HepG2 (cell line): ENCODE measurements at regions not wholly inside any gene's neighbourhood (a gene's known extent, or its start where the extent isn't known, plus 50 kb on each side); places are given as distances from the start of the nearest gene placed in this dataset.

Source experiments
- ATAC-seq: fragments of 200-7000 bp; cut with Tn5 transposase; 3 replicates; pipeline ENCODE4 v1.9.1; 2020; ENCODE audit warnings: mild to moderate bottlenecking, moderate library complexity
- BruUV-seq: library from RNA; stranded (reverse); fragments of 400-500 nt; replicated peaks from 2 replicates; lab custom pipeline; 2021; lab: Mats Ljungman, UMichigan
- CTCF ChIA-PET: fragments of 300-600 bp; formaldehyde crosslinking; extraction: SDS; loops from one replicate; lab custom pipeline; 2021; ENCODE audit warnings: low total read pairs, inconsistent platforms, low intra/inter-chr PET ratio; lab: Yijun Ruan, JAX
- POLR2A ChIA-PET: fragments of 350-600 bp; sonication (Branson Sonifier 250); formaldehyde crosslinking; loops from one replicate; lab custom pipeline; 2020; ENCODE audit warnings: antibody characterized with exemption, inconsistent platforms; lab: Yijun Ruan, JAX
- DNase-seq: peaks from one replicate; pipeline ENCODE4 v3.0.0-alpha.2; 2015; ENCODE audit warnings: low spot score
- FAIRE-seq: peaks from 3 replicates; lab custom pipeline; 2011; peaks lifted over from hg19 to GRCh38; lab: Jason Lieb, UNC
- H2AFZ ChIP-seq: one replicate; pipeline ENCODE4 v1.6.1; 2011; ENCODE audit warnings: low read length, inconsistent platforms
- H3K27ac ChIP-seq: fragments of 300-600 bp; 3 replicates; pipeline ENCODE4 v1.8.0; 2011; ENCODE audit warnings: mixed run types, mild to moderate bottlenecking, mixed read lengths, low read length, inconsistent platforms; ENCODE audit not compliant: insufficient read depth; ENCODE audit errors: extremely low read length
- H3K27me3 ChIP-seq, 2 experiments: fragments of 200-600 bp in 1 of 2; 2 replicates in 1 of 2; 3 replicates in 1 of 2; pipeline versions ENCODE4 v1.6.0 to v1.8.0; 2011; ENCODE audit warnings: low read length in 2 of 2, mild to moderate bottlenecking in 2 of 2, moderate library complexity in 2 of 2, inconsistent platforms in 1 of 2; ENCODE audit not compliant: insufficient read depth in 2 of 2, control insufficient read depth in 1 of 2
- H3K36me3 ChIP-seq, 2 experiments: fragments of 200-600 bp in 1 of 2; replicated peaks in 1 of 2; 2 replicates in 1 of 2; 3 replicates in 1 of 2; pipeline versions ENCODE4 v1.5.1 to v1.8.0; 2011; ENCODE audit warnings: low read length in 2 of 2, inconsistent platforms in 1 of 2; ENCODE audit not compliant: insufficient read depth in 2 of 2, control insufficient read depth in 1 of 2
- H3K4me1 ChIP-seq: 2 replicates; pipeline ENCODE4 v1.5.1; 2012; ENCODE audit warnings: low read length, inconsistent platforms; ENCODE audit not compliant: insufficient read depth
- H3K4me2 ChIP-seq: 2 replicates; pipeline ENCODE4 v1.6.0; 2011; ENCODE audit warnings: low read depth, low read length, inconsistent platforms
- H3K4me3 ChIP-seq, 3 experiments: fragments of 200-600 bp in 1 of 3; sonication (generic), shearing (Covaris generic) in 1 of 3; replicated peaks in 1 of 3; 2 replicates each; pipeline ENCODE4 v1.5.1; 2011 to 2016; ENCODE audit warnings: low read length in 3 of 3, inconsistent platforms in 2 of 3, low read depth in 2 of 3, mild to moderate bottlenecking in 2 of 3, control low read depth in 1 of 3, mixed read lengths in 1 of 3; ENCODE audit not compliant: insufficient read depth in 1 of 3
- H3K79me2 ChIP-seq: one replicate; pipeline ENCODE4 v1.6.1; 2011; ENCODE audit warnings: low read length, inconsistent platforms; ENCODE audit not compliant: insufficient read depth
- H3K9ac ChIP-seq: 2 replicates; pipeline ENCODE4 v1.6.0; 2011; ENCODE audit warnings: mild to moderate bottlenecking, low read depth, low read length, inconsistent platforms; ENCODE audit not compliant: insufficient read depth
- H3K9me3 ChIP-seq: 2 replicates; pipeline ENCODE4 v1.5.1; 2012; ENCODE audit warnings: mild to moderate bottlenecking, low read length
- H4K20me1 ChIP-seq: 2 replicates; pipeline ENCODE4 v1.6.0; 2011; ENCODE audit warnings: inconsistent platforms, mild to moderate bottlenecking, low read length, moderate library complexity; ENCODE audit not compliant: insufficient read depth
- ARID3A ChIP-seq: IDR thresholded peaks from 2 replicates; pipeline ENCODE4 v1.6.1; 2012; ENCODE audit warnings: low read depth, low read length, improper control_type of control experiment
- BCL3 ChIP-seq: sonication (generic); formaldehyde crosslinking; IDR thresholded peaks from 2 replicates; pipeline ENCODE4 v1.5.1; 2020; ENCODE audit warnings: mild to moderate bottlenecking, missing genetic modification reagents, moderate library complexity
- GTF2F1 ChIP-seq: fragments of 150-350 bp; IDR thresholded peaks from 2 replicates; pipeline ENCODE4 v1.6.1; 2014; ENCODE audit warnings: low read length
- MAFK ChIP-seq, 2 experiments: IDR thresholded peaks in 1 of 2; conservative IDR thresholded peaks in 1 of 2; 2 replicates each; pipeline ENCODE4 v1.6.1; 2011; ENCODE audit warnings: improper control_type of control experiment in 2 of 2, low read length in 2 of 2
- RAD21 ChIP-seq: fragments of 450-650 bp; formaldehyde crosslinking; IDR thresholded peaks from 2 replicates; pipeline ENCODE4 v1.5.0; 2020; ENCODE audit warnings: mild to moderate bottlenecking
- REL ChIP-seq: sonication (generic); formaldehyde crosslinking; conservative IDR thresholded peaks from 2 replicates; pipeline ENCODE4 v1.8.0; 2022; ENCODE audit warnings: mild to moderate bottlenecking, missing genetic modification reagents, moderate library complexity
- SIN3A ChIP-seq: IDR thresholded peaks from 2 replicates; pipeline ENCODE4 v1.6.1; 2011; ENCODE audit warnings: low read depth, mild to moderate bottlenecking, control low read depth, low read length, borderline replicate concordance
- TCF7L2 ChIP-seq: IDR thresholded peaks from 2 replicates; pipeline ENCODE4 v1.6.1; 2011; ENCODE audit warnings: mild to moderate bottlenecking, low read depth, low read length, moderate library complexity
- THAP7 ChIP-seq: sonication (generic); formaldehyde crosslinking; IDR thresholded peaks from 2 replicates; pipeline ENCODE4 v1.8.1; 2023; ENCODE audit warnings: mild to moderate bottlenecking, missing genetic modification reagents
- ZBTB2 ChIP-seq: sonication (generic); formaldehyde crosslinking; IDR thresholded peaks from 2 replicates; pipeline ENCODE4 v1.8.0; 2022; ENCODE audit warnings: low read depth, missing genetic modification reagents
- ZFYVE20 ChIP-seq: sonication (generic); formaldehyde crosslinking; IDR thresholded peaks from 2 replicates; pipeline ENCODE4 v1.8.0; 2023; ENCODE audit warnings: low read depth, mild to moderate bottlenecking, moderate library complexity, missing genetic modification reagents, borderline replicate concordance
- ZNF512 ChIP-seq: sonication (generic); formaldehyde crosslinking; IDR thresholded peaks from 2 replicates; pipeline ENCODE4 v1.4.0; 2020; ENCODE audit warnings: mild to moderate bottlenecking, missing genetic modification reagents
- WGBS: methylation state at CpG from one replicate; pipeline ENCODE4 v1.1.6; 2017; ENCODE audit warnings: low lambda C conversion rate; 5-methylcytosine and 5-hydroxymethylcytosine counted together
- in situ Hi-C: cut with HindIII; loops from 2 replicates; pipeline ENCODE4 v1.10.0; 2017; ENCODE audit warnings: low pct_unique_long_range_greater_than_20kb; ENCODE audit not compliant: extremely low pct_ligation_motif_present
- intact Hi-C: fragments of 100-400 bp; cut with micrococcal nuclease; formaldehyde crosslinking; loops from one replicate; pipeline ENCODE4 v1.10.0; 2022; ENCODE audit not compliant: unreplicated experiment

DNA sequence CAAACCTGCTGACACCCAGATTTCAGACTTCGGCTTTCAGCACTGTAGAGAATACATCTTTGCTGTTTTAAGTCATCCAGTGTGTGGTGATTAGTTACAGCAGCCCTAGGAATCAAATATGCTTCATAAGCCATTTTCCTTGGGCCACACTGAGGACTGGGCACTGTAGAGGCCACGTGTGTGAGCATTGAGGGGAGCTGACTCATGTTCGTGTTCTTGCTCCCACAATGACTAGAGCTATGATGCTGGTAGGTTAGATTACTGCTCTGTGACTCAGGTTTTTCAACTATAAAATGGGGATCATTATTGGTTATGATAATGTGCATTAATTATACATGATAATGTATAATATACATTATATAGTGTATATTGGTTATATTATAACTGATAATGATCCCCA, 96.5 kb upstream of the PALM2AKAP2 start:
- no peaks in the 10 kb centered on the region for H3K27me3 ChIP-seq
- no peak for FAIRE-seq
- TF ChIP-seq ZNF512 (CRISPR knock-in tag) (no peak), SIN3A (no peak), GTF2F1 (no peak), ZFYVE20 (CRISPR knock-in tag) (no peak), RAD21 (CRISPR knock-in tag) (no peak), MAFK (conservative IDR thresholded peaks at IDR 0.05 in 1 of 2, IDR thresholded peaks at IDR 0.05 in 1 of 2; ENCODE audit: low read length in 2 of 2) (peak in 1 of 2 experiments; percentile 18; a peak in 1 of 4 replicates)
- POLR2A ChIA-PET: no interaction called here
- no peak overlapping the region for H3K4me3 ChIP-seq
- intact Hi-C loops: no loop called here
- ATAC-seq: no peak
- no peaks in the 10 kb centered on the region for H4K20me1 ChIP-seq
- H3K79me2 ChIP-seq: no peaks in the 10 kb centered on the region
- no peak overlapping the region for H2AFZ ChIP-seq
- H3K27ac ChIP-seq: no peak overlapping the region
- no peak for DNase-seq
- no peaks in the 10 kb centered on the region for H3K4me1 ChIP-seq
- no peak overlapping the region for H3K9ac ChIP-seq
- H3K4me2 ChIP-seq: no peak overlapping the region
- no TSS peak for BruUV-seq
- in situ Hi-C loops: no loop called here
- CTCF ChIA-PET: no interaction called here
- no peaks in the 10 kb centered on the region for H3K36me3 ChIP-seq
- no peaks in the 10 kb centered on the region for H3K9me3 ChIP-seq
- WGBS: 4% methylated on average over 2 of the region's 3 CpGs

- ATAC-seq (no peak), FAIRE-seq (no peak), DNase-seq (no peak)
- CTCF ChIA-PET: no interaction called here
- POLR2A ChIA-PET: no interaction called here
- no TSS peak for BruUV-seq
- in situ Hi-C loops: no loop called here
- intact Hi-C loops: no loop called here
- Histone ChIP-seq H3K4me2 (no peak overlapping the region), H3K27me3 (no peaks in the 10 kb centered on the region), H4K20me1 (no peaks in the 10 kb centered on the region), H3K4me1 (no peaks in the 10 kb centered on the region), H3K9ac (no peak overlapping the region), H3K4me3 (no peak overlapping the region), H3K79me2 (no peaks in the 10 kb centered on the region), H3K27ac (no peak overlapping the region), H3K36me3 (no peaks in the 10 kb centered on the region), H3K9me3 (no peaks in the 10 kb centered on the region), H2AFZ (no peak overlapping the region)
- 0% methylated on average over 2 of the region's 3 CpGs for WGBS
- TF ChIP-seq ARID3A (no peak), BCL3 (CRISPR knock-in tag) (no peak), ZBTB2 (CRISPR knock-in tag) (no peak), TCF7L2 (no peak), REL (CRISPR knock-in tag) (no peak), THAP7 (CRISPR knock-in tag) (no peak)
These were observed 90.3 kb upstream of the PALM2AKAP2 start for GRCh38 chr9:109689701-109690100.
